ENCODE measurements at regions not wholly inside any gene's neighbourhood (a gene's known extent, or its start where the extent isn't known, plus 50 kb on each side); places are given as distances from the start of the nearest gene placed in this dataset.

GRCh38 chr15:79659691-79660090, 227.6 kb downstream of the MINAR1 start:
- no peak for DNase-seq (ENCODE audit: low spot score)
- Histone ChIP-seq H3K4me1 (ENCODE audit: insufficient read depth, low read length, poor library complexity, severe bottlenecking) (no peaks in the 10 kb centered on the region), H3K4me3 (ENCODE audit: low read depth, low read length, poor library complexity, severe bottlenecking) (no peak overlapping the region), H3K27ac (ENCODE audit: low read depth, low read length, poor library complexity, severe bottlenecking) (no peak overlapping the region), H4K20me1 (ENCODE audit: insufficient read depth, low read length) (no peaks in the 10 kb centered on the region), H3K36me3 (ENCODE audit: insufficient read depth, low read length) (no peaks in the 10 kb centered on the region), H3K79me2 (ENCODE audit: insufficient read depth, low read depth, low read length) (no peaks in the 10 kb centered on the region), H3K9me3 (ENCODE audit: low read length) (no peaks in the 10 kb centered on the region), H2AFZ (ENCODE audit: low read length) (no peak overlapping the region), H3K9me2 (ENCODE audit: insufficient read depth, low read length) (no peaks in the 10 kb centered on the region), H3K4me2 (ENCODE audit: low read length) (no peak overlapping the region)
- no TSS peak for BruUV-seq (replicated peaks)
- POLR2A ChIA-PET: no interaction called here
- TF ChIP-seq CTCF (conservative IDR thresholded peaks at IDR 0.05; ENCODE audit: low read length): no peak
- no peak for TF ChIP-seq EZH2phosphoT487 (IDR thresholded peaks at IDR 0.05; ENCODE audit: borderline replicate concordance, low read depth, low read length)
- intact Hi-C loops (cut with micrococcal nuclease; ENCODE audit: unreplicated experiment): no loop called here
- CTCF ChIA-PET (ENCODE audit: unreplicated experiment): no interaction called here

GRCh38 chr15:79661411-79661810, 229.3 kb downstream of the MINAR1 start:
- no peak overlapping the region for H3K4me2 ChIP-seq (ENCODE audit: low read length)
- H3K27ac ChIP-seq (ENCODE audit: low read depth, low read length, poor library complexity, severe bottlenecking): no peak overlapping the region
- H3K36me3 ChIP-seq (ENCODE audit: insufficient read depth, low read length): no peaks in the 10 kb centered on the region
- TF ChIP-seq CTCF (conservative IDR thresholded peaks at IDR 0.05; ENCODE audit: low read length): no peak
- no peak for TF ChIP-seq EZH2phosphoT487 (IDR thresholded peaks at IDR 0.05; ENCODE audit: borderline replicate concordance, low read depth, low read length)
- intact Hi-C loops (cut with micrococcal nuclease; ENCODE audit: unreplicated experiment): no loop called here
- DNase-seq (ENCODE audit: low spot score): no peak
- no peaks in the 10 kb centered on the region for H4K20me1 ChIP-seq (ENCODE audit: insufficient read depth, low read length)
- no peaks in the 10 kb centered on the region for H3K79me2 ChIP-seq (ENCODE audit: insufficient read depth, low read depth, low read length)
- ChIA-PET CTCF (ENCODE audit: unreplicated experiment) (no interaction called here), POLR2A (no interaction called here)
- H2AFZ ChIP-seq (ENCODE audit: low read length): no peak overlapping the region
- no peaks in the 10 kb centered on the region for H3K9me2 ChIP-seq (ENCODE audit: insufficient read depth, low read length)
- no peaks in the 10 kb centered on the region for H3K4me1 ChIP-seq (ENCODE audit: insufficient read depth, low read length, poor library complexity, severe bottlenecking)
- H3K9me3 ChIP-seq (ENCODE audit: low read length): no peaks in the 10 kb centered on the region
- no TSS peak for BruUV-seq (replicated peaks)
- H3K4me3 ChIP-seq (ENCODE audit: low read depth, low read length, poor library complexity, severe bottlenecking): no peak overlapping the region

- Histone ChIP-seq H2AFZ (ENCODE audit: low read length) (no peak overlapping the region), H3K79me2 (ENCODE audit: insufficient read depth, low read depth, low read length) (no peaks in the 10 kb centered on the region), H3K4me2 (ENCODE audit: low read length) (no peak overlapping the region), H3K4me3 (ENCODE audit: low read depth, low read length, poor library complexity, severe bottlenecking) (no peak overlapping the region), H3K9me2 (ENCODE audit: insufficient read depth, low read length) (no peaks in the 10 kb centered on the region), H3K9me3 (ENCODE audit: low read length) (no peaks in the 10 kb centered on the region), H3K27ac (ENCODE audit: low read depth, low read length, poor library complexity, severe bottlenecking) (no peak overlapping the region), H4K20me1 (ENCODE audit: insufficient read depth, low read length) (no peaks in the 10 kb centered on the region), H3K36me3 (ENCODE audit: insufficient read depth, low read length) (no peaks in the 10 kb centered on the region), H3K4me1 (ENCODE audit: insufficient read depth, low read length, poor library complexity, severe bottlenecking) (no peaks in the 10 kb centered on the region)
- intact Hi-C loops (cut with micrococcal nuclease; ENCODE audit: unreplicated experiment): no loop called here
- ChIA-PET CTCF (ENCODE audit: unreplicated experiment) (no interaction called here), POLR2A (interaction anchor here (1.0 kb wide), 1 partner anchor 11 kb away, joined by 3 read pairs; no protein-coding TSS in a partner anchor)
- no peak for DNase-seq (ENCODE audit: low spot score)
- TF ChIP-seq EZH2phosphoT487 (IDR thresholded peaks at IDR 0.05; ENCODE audit: borderline replicate concordance, low read depth, low read length) (no peak), CTCF (conservative IDR thresholded peaks at IDR 0.05; ENCODE audit: low read length) (no peak)
- BruUV-seq (replicated peaks): no TSS peak
Observed at GRCh38 chr15:79673416-79674123, 223.2 kb downstream of the MTHFS start.
